ENCODE measurements at regions not wholly inside any gene's neighbourhood (a gene's known extent, or its start where the extent isn't known, plus 50 kb on each side); places are given as distances from the start of the nearest gene placed in this dataset.
A peak's percentile ranks its signal among the peaks of the same experiment; 100 is the strongest.

DNA sequence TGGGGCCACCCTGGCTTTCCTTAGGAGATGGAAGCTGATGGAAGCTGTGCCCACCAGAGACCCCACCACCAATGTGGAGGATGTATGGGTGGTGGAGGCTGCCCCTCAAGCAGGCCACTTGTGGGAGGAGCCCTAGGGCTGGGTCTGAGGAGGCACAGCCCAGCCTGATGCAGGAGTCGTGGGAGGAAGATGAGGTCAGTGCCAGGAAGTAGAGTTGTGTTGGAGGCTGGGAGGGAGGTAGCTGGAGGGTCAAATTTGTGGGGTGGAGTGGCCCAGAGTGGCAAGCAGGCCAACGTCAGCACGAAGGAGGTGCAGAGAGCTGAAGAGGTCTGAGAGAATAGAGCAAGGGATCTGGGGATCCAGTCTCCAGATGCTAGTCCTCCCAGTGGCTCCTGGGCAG is 119.0 kb upstream of the USP24 start:
- DNase-seq (ENCODE audit: low spot score) = no peak

DNA sequence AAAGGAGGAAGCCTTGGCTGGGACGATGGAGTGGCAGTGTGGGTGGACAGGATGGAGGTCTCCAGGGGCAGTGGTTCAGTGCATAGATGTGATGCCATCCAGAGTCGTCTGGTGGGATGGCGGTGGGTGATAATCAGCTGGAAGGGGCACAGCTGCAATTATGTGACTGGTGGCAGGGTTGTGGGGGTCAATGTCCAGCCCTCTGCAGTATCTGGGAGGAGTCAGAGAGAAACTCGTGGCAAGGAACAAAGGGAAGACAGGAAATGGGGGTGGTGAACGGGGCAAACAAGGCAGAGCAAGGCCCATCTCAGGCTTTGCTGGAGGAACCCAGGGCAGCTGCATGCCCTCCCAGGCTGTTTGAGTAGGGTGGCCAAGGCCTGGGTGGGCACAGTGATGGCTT is 118.3 kb upstream of the USP24 start:
- DNase-seq (ENCODE audit: low spot score) = no peak

DNA sequence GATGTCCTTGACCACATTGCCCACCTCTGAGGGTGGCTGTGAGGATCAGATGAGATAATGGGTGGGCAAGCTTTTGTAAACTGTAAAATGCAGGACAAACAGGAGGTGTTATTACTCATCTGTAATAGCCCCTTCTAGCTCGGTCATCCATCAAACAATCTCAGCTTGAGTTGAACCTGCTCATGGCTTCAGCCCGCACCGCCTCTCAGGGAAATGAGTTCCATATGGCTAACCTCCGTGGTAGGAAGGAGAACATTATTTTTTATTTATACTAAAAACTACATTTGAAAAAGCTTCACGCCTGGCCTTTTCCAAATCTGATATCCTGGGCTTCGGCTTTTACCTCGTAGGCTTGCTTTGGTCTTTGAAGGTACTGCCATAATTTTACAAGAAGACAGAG is 116.2 kb upstream of the USP24 start:
- no peak for DNase-seq (ENCODE audit: low spot score)

DNA sequence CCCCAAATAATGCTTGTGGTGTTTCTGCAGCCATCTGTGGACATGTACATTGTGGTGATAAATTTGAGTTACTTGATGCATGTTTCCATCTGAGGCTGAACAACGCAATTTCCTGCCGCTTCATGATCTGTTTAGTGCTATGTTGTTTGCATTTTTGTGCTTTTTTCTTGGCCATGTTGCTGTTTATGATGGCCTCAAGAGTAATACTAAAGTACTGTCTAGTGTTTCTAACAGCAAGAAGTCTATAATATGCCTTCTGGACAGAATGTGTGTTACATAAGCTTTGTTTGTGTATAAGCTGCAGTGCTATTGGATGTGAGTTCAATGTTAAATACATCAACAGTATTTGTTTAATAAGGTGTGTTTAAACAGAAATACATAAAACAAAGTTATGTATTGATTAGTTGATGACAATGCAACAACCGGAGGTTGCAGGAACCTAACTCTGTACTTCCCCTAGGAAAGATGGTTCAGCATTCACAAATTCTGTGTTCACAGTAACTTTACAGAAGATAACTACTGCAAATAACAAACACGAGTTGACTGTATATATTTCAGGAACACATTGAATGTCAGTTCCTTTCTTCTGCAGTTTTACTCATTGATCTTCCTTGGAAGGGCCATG is 114.8 kb upstream of the USP24 start:
- no peak for DNase-seq (ENCODE audit: low spot score)

DNA sequence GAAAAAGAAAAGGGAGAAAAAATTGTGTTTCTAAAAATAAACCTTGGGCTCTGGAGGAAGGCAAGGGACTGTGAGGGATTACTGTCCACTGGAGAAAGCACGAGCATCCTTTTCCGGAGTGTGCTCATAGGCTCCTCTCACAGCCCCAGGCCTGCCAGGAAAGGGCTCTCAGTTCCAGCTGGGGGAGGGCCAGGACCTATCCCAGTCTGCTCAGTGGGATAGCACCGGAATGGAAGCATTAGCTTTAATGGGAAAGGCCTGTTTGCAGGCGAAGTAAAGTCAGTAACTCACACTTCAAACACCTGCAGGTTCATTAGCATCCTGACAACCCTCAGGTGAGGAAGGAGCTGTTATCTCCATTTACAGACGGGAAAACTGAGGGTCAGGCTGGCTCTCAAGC is 113.9 kb upstream of the USP24 start:
- DNase-seq (ENCODE audit: low spot score) = peak; percentile 27

DNA sequence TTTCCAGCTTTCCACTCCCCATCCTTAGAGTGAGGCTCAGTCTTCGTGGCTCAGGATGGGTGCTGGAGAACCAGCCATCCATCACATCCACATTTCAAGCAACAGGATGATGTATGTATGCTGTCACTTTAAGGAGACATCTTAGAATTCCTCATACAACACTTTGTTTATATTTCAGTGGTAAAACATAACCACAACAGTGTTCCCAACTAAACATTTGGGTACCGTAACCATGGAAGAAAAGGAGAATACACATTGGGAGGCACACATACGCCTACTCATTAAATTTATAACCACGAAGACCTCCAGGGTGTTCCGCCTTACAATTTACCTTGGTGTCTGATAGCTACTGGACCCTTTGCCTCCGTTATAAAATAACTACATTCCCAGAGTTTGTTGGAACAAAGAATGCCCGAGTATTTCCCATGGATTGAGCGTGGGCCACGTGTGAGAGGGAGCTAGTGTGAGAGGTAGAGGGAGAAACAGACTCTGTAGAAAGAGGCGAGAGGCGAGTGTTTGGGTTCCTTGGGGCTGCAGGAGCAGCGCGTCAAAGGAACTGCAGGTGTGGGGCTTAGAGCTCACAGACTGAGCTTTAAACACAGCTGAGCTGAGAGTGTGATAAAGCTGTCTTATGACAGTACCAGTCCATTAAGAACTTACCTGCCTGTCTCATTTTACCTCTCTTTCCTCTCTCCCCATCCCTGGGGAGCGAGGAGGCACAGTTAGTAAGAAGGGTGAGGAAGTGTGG is 111.5 kb upstream of the USP24 start:
- DNase-seq (ENCODE audit: low spot score) = no peak

DNA sequence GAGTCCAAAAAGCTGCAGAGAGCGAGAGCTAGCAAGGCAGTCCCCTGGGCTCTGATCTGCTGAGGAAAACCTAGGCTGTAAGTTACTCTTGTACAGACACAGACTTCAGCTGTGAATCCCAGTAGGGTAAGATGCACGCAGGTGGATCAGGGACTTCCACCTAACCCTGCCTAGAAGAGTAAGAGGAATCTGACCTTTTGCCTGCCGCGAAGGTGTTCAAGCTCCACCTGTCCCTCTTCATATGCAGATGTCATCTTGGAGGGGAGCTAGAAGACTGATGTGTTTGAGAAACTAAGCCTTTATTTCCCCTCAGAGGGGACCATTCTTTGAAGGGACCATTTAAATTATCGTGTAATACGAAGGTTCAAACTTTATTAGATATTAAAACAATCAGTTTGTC is 108.6 kb upstream of the USP24 start:
- no peak for DNase-seq (ENCODE audit: low spot score)

DNA sequence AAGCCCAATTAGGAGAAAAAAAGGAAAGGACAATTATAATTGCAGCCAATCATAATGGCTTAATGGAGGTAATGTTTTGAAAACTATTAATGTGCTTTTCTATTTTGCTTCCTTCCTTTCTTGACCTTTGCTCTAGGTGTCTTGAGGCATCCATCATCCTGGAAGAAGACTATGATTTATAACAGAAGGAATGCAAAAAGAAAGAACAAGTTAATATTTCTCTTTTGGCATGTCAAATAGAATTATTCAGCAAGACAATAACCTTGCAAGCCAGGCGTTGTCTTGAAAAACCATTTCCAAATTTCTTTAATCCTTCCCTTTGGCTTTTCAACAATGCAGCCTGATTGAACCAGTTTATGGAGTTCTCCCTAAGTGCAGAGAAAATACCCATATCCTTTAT is 107.7 kb upstream of the USP24 start:
- no peak for DNase-seq (ENCODE audit: low spot score)

DNA sequence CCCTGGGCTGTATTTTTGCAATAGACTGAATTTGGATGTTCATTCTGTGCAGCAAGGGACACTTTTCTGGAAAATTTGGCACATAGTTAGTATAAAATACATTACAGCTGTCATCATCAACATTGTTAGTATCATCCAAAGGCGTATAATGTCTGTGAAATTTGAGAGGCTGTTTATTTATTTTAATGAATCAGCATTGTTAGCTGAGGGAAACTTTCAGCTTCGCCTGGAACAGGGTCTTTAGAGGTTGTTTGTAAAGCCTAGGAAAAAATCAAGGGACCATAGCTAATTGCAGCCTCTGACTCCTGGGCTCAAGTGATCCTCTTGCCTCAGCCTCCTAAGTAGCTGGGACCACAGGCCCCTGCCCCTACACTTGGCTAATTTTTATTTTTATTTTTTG is 106.8 kb upstream of the USP24 start:
- DNase-seq (ENCODE audit: low spot score) = peak; percentile 23

DNA sequence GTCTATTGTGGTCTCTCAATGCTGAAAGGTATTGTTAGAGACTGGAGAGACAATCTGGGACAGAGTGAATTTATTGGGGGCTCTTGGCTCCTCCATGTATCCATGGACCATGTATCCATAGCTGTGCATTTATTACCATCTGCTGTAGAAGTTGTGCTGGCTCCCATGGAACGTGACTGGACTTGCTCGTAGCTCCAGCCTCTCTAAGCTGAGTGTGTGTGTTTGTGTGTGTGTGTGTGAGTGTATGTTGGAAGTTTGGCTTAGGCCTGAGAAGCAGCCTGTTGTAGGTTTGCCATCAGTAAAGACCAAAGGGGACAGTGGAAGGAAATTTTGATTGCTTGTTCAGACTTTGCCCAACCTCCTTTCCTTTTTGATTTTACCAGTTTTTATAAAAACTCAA is 105.7 kb upstream of the USP24 start:
- DNase-seq (ENCODE audit: low spot score) = no peak

DNA sequence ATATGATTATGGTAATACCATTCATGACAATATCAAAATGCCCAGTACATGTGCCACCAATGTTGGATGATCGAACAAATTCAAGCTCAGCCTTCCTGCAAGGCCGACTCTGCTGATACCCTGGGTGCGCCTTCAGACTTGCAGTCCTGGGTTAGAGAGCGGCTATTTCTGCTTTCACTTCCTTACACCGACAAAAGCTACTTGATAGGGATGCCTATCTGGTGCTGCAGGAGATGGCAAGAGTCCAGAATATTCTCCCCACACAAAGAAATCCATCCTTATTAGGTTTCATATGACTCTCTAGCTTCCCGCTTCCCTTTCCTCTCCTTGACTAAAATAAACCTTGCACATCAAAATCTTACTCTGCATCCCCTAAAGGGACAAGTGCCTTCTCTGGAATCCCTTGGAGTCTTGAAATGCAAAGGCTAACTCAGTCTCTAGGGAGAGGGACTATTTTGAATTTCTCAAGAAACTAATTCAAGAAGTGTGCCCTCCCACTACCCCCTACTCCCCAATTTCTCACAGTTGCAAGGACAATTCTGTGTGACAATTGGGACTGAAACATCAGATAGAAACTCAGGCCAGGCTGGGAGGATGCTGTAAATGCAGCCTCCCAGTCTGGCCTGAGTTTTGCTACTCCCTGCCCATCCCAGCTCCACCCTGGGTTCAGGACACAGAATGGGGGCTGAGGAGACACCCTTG is 103.1 kb upstream of the USP24 start:
- DNase-seq (ENCODE audit: low spot score) = no peak

DNA sequence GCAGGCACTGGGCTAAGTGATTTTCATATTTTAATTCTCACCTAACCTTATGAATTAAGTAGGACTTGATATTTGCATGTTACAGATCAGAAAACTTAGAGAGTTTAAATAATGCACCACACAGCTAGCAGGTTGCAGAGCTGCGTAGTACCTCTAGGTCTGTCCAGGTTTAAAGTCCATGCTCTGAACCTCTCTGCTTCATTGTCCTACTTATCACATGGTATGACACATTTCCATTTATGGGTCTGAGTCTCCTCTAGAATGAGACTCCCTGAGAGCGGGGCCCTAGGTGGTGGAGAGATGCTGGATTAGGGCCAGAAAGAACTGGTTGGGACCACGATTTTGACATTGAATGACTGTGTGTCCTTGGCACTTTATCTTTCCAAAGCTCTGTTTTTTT is 102.5 kb upstream of the USP24 start:
- no peak for DNase-seq (ENCODE audit: low spot score)

DNA sequence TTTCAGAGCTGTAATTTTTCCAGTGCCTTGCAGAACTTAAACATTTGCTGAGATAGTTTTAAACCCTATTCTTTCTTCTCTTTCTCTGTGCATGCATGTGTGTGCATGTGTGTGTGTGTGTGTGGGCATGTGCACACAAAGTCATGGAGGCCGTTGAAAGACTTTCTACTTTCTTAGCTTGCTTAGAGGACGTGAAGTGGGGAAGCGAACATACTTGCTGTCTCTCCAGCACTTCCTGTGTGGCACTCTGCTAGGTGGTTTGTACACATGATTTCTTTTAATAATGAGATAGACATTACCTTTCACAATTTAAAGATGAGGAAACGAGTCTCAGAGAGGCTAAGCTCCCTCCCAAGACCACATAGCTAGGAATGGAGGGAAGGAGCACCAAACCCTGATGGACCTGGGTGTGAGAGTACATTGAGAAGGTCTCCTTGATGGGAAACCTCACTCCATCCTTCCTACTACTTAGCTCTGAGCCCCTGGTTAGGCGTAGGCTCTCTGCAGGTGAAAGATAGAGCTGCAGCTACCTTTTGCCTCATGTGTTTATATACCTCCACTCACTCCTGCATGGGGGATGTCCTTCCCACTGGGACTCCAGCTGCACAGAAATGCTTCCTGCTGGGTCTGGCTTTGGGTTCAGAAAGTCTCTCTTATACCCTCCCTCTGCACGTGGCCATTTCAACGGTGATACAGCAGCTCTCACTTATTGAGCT is 101.9 kb upstream of the USP24 start:
- DNase-seq (ENCODE audit: low spot score) = no peak

DNA sequence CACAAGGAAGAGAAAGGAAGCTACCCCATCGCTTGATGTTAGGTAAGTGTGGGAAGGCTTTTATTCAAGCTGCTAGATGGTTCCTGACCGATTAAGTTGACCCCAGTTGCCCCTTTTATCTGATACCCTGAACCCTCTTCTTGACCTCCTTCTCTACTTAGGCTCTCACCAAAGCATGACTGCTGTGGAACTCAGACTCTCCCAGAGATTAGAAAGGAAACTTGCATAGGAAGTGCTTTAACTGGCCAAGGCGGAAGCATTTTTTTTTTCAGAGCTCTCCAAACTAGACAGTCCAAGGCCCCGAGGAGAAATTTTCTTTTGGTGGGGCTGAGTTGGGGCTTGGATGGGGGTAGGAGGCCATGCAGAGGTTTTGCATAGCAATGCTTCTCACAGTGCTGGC is 101.3 kb upstream of the USP24 start:
- DNase-seq (ENCODE audit: low spot score) = no peak

DNA sequence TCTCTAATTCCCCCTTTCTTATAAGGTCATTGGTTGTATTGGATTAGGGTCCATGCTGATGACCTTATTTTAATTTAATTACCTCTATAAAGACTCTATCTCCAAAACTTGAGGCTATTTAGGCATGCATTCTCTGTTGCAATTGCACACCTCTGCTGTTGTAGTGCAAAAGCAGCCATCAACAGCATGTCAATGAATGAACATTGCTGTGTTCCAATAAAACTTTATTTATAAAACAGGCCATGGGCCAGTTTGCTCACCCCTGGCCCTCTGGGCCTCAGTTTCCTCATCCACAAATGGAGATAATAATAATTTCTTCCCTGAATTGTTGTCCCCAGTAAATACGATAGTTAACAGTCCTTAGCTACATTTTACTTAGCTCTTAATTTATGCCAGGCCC is 100.4 kb upstream of the USP24 start:
- no peak for DNase-seq (ENCODE audit: low spot score)

DNA sequence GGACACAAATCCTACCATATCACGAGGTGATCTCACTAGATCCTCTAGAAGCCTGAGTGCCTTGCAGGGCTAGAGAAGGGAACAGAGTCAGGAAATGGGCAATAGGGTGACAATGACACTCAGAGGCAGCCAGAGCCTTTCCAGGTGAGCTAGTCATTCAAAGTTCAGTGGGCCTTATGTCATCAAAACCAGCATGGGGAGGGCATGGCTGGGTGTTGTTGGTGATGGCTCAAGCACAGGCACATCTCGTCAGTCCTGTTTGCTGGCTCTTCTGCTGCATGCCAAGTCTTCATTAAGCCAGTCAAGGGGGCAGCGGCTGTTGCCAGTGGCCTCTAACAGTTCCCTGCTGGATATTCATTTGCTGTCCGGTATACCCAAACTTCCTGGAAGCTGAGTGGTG is 99.6 kb upstream of the USP24 start:
- no peak for DNase-seq (ENCODE audit: low spot score)

DNA sequence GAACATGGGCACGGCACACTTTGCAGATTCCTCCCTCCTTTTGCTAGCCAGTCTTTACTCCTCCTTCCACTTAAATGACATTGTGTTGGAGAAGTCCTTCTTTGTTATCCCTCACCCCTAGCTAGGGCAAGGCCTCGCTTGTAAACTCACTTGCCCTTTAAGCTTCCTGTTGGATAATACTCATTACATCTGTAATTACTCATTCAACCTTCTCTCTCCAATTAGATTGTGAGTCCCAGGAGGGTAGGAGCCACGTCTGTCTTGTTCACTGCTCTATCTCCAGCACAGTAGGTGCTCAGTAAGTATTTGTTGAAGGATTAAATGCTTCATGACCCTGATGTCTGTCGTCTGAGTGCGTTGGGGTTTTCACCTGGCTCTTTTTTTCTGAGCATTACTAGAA is 98.7 kb upstream of the USP24 start:
- DNase-seq (ENCODE audit: low spot score) = no peak

DNA sequence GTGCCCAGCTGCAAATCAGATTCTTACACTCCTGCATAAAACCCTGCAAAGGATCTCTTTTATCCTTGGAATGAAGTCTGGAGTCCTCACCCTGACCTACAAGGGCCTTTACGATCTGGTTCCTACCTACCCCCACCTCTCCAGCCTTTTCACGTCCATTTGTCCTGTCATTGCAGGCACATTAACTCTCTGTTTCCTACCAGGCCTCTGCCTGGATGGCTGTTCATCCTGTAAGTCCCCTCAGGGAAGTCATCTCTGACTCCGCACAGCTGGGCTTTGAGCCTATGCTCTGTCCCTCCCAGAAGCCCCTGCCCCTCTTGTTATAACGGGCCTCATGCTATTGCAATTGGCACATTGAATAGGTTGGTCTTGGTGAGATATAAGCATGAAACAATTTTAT is 96.8 kb upstream of the USP24 start:
- no peak for DNase-seq (ENCODE audit: low spot score)

DNA sequence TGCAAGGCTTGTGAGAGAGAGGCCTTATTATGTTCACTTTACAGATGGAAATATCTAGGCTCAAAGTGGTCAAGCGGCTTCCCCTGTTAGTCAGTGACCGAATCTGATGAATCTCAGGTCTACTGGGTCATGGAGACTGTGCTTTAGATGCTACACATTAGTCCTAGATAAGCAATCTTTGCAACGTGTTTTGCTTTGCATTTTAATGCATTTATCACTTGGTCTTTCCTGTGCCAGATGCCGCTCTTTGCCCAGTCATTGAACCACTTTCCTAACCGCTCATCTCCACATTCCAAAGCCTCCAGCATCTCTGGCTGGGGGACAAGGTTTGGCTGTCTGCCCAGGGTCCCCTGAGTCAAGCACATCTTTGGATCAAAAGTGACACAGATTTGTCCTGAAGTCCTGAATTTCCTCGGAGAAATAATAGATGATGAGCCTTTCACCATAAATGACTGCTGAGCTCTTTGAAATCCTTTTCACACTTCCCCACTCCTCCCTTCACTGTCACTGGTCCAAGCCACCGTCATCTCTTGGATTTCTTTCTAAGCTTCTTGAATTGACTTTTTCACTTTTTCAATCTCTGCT is 96.0 kb upstream of the USP24 start:
- peak; percentile 46 for DNase-seq (ENCODE audit: low spot score)

DNA sequence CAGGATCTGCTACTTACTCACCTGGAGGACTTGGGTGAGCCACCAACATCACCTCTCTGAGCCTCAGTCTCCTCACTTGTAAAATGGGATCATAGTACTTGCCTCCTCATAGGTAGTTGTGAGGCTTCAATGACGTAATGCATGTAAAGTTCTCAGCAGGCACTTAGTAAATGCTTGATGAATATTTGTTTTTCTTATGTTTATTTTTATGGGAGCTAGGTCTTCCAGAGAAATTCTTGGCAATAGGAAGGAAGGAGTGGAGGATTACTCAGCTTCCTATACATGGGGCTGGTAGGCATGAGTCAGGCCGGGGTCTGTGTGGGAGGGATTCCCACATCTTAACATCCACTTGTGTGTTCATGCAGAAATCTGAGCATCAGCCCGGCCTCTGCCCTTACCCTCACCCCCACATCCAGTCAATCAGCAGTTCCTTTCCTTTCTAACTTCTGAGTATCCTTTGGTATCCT is 95.4 kb upstream of the USP24 start:
- DNase-seq (ENCODE audit: low spot score) = peak; percentile 93

DNA sequence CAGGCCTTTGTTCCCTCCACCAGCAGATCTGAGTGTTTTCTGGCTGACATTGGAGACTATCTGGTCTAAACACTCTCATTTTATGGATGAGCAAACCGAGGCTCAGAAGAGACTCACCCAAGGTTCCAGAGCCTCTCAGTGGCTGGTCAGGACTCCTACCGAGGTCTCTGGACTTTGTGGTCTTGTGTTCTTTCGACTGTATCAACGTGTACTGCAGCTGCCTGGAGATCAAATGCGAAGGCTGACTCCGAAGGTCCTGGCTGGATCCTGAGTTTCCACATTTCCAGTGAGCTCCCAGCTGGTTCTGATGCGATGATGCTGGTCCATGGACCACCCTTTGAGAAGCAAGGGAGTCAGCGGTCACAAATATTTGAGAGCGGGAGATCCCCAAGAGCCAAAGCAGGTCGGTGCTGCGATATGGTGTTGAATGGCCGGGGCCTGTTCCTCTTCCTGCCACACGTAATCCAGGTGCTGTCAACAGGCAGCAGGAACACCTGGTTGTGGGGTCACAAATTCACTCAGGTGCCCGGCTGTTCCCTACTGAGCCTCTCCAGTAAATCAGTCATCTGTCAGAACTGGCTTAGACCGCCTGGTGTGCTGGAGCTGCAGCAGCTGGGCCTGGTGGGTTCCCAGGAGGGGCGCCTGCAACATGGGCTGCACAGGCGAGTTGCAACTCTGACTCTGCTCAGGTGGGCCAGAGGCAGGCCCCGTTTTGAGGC is 94.8 kb upstream of the USP24 start:
- no peak for DNase-seq (ENCODE audit: low spot score)

DNA sequence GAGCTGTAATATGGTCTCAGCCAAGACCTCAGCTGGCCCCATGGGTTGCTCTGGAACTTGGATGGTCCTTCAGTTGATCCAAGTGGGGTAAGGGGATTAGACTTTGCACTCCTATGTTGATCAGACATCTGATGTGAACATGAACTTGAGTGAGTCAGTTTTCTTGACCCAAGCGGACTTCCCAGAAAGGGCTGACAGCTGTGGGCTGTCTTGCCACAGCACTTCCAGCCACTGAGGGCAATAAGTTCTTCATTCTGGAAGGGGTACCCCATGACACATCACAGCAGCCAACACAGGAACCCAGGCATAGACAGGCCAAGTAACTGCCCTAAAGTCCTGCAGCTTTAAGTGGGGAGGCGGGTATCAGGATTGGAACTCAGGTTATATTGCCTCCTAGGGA is 93.9 kb upstream of the USP24 start:
- DNase-seq (ENCODE audit: low spot score) = no peak

Data from AG08395 (cell line).